ENCODE measurements at regions not wholly inside any gene's neighbourhood (a gene's known extent, or its start where the extent isn't known, plus 50 kb on each side); places are given as distances from the start of the nearest gene placed in this dataset.

DNA sequence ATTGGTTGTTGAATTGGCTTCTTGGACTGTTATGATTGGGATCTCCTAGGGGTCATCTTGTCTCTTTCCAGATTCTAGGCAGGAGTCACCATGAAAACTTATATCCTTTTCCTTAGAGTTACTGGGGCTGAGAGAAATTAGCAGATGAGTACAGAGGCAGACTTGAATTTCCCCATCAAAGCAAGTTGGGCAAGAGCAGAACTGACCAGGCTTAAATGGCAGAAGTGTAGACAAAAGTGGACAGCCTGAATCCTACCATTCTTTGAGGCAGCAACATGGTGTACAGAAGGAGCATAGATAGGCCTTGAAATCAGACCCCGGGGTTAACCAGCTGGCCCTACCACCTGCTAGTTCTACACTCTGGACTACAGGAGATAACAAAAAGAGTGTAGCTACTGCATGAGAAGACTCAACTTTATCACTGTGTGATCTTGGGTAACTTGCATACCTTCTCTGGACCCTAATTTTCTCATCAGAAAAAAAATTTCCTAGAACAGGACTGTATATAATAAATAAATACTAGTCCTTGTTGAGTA, 427.4 kb upstream of the CADM1 start:
- H3K4me1 Mint-ChIP-seq (ENCODE audit: unreplicated experiment) = peaks cover 26% of the 10 kb centered on the region
- no peaks in the 10 kb centered on the region for H3K36me3 Mint-ChIP-seq
- H3K4me3 Mint-ChIP-seq = no peak overlapping the region
- DNase-seq (ENCODE audit: extremely low spot score, unreplicated experiment) = no peak
- no peak overlapping the region for H3K27ac Mint-ChIP-seq
- peaks cover 34% of the 10 kb centered on the region for H3K27me3 Mint-ChIP-seq
- TF ChIP-seq, protein P1, sequence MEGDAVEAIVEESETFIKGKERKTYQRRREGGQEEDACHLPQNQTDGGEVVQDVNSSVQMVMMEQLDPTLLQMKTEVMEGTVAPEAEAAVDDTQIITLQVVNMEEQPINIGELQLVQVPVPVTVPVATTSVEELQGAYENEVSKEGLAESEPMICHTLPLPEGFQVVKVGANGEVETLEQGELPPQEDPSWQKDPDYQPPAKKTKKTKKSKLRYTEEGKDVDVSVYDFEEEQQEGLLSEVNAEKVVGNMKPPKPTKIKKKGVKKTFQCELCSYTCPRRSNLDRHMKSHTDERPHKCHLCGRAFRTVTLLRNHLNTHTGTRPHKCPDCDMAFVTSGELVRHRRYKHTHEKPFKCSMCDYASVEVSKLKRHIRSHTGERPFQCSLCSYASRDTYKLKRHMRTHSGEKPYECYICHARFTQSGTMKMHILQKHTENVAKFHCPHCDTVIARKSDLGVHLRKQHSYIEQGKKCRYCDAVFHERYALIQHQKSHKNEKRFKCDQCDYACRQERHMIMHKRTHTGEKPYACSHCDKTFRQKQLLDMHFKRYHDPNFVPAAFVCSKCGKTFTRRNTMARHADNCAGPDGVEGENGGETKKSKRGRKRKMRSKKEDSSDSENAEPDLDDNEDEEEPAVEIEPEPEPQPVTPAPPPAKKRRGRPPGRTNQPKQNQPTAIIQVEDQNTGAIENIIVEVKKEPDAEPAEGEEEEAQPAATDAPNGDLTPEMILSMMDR (conservative IDR thresholded peaks at IDR 0.05) = no peak
- H3K9me3 Mint-ChIP-seq = no peaks in the 10 kb centered on the region

GRCh38 chr11:115930886-115931547, 426.8 kb upstream of the CADM1 start:
- TF ChIP-seq, protein P1 (conservative IDR thresholded peaks at IDR 0.05) = no peak
- no peaks in the 10 kb centered on the region for H3K9me3 Mint-ChIP-seq

GRCh38 chr11:115930291-115930690, 426.1 kb upstream of the CADM1 start:
- Mint-ChIP-seq H3K4me1 (ENCODE audit: unreplicated experiment) (peaks cover 26% of the 10 kb centered on the region), H3K36me3 (no peaks in the 10 kb centered on the region), H3K27me3 (peaks cover 28% of the 10 kb centered on the region), H3K9me3 (no peaks in the 10 kb centered on the region), H3K27ac (no peak overlapping the region), H3K4me3 (no peak overlapping the region)
- TF ChIP-seq, protein P1 (conservative IDR thresholded peaks at IDR 0.05) = no peak
- no peak for DNase-seq (ENCODE audit: extremely low spot score, unreplicated experiment)

More at GRCh38 chr11:115930886-115931547, 426.8 kb upstream of the CADM1 start:
- Mint-ChIP-seq H3K36me3 (no peaks in the 10 kb centered on the region), H3K27ac (no peak overlapping the region), H3K4me1 (ENCODE audit: unreplicated experiment) (peaks cover 26% of the 10 kb centered on the region), H3K4me3 (no peak overlapping the region), H3K27me3 (peaks cover 32% of the 10 kb centered on the region)
- no peak for DNase-seq (ENCODE audit: extremely low spot score, unreplicated experiment)

- Mint-ChIP-seq H3K9me3 (no peaks in the 10 kb centered on the region), H3K27me3 (peaks cover 28% of the 10 kb centered on the region), H3K4me1 (ENCODE audit: unreplicated experiment) (peaks cover 26% of the 10 kb centered on the region), H3K36me3 (no peaks in the 10 kb centered on the region), H3K4me3 (peak overlapping the region; percentile 6), H3K27ac (no peak overlapping the region)
- DNase-seq (ENCODE audit: extremely low spot score, unreplicated experiment) = no peak
- TF ChIP-seq, protein P1 (conservative IDR thresholded peaks at IDR 0.05) = no peak
Observed at GRCh38 chr11:115929618-115930129, 425.5 kb upstream of the CADM1 start.

DNA sequence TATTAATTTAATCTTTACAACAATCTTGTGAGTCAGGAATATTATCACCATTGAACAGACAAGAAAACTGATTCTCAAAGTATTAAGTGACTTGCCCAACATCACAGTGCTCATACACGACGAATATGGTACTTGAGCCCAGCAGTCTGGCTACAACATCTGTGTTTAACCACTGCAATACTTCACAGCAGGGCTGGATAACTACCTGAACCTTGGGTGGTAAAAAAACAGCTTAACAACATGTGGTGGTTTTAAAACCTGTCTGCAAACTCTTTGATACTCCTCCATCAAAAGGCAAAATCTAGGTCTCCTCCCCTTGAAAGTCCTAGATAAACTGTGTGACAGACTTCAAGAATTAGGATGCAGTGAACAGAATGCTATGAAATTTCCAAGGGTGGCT, 424.6 kb upstream of the CADM1 start:
- Mint-ChIP-seq H3K9me3 (no peaks in the 10 kb centered on the region), H3K4me1 (ENCODE audit: unreplicated experiment) (peaks cover 26% of the 10 kb centered on the region), H3K36me3 (no peaks in the 10 kb centered on the region), H3K27ac (no peak overlapping the region), H3K4me3 (no peak overlapping the region), H3K27me3 (peaks cover 28% of the 10 kb centered on the region)
- DNase-seq (ENCODE audit: extremely low spot score, unreplicated experiment) = no peak
- TF ChIP-seq, protein P1 (conservative IDR thresholded peaks at IDR 0.05) = no peak

Measured in type B pancreatic cell (in vitro differentiated cells).